CD4-positive, alpha-beta T cell treated with Interleukin-4 for 1 hour (primary cell): ENCODE measurements at regions not wholly inside any gene's neighbourhood (a gene's known extent, or its start where the extent isn't known, plus 50 kb on each side); places are given as distances from the start of the nearest gene placed in this dataset.

Experiments
- DNase-seq, 2 donors: peaks; one replicate each; pipeline ENCODE4 v3.0.0-alpha.2; 2020 to 2022

- DNase-seq: no peak
These were observed 347.3 kb upstream of the CDH7 start for GRCh38 chr18:65403534-65403933.

DNA sequence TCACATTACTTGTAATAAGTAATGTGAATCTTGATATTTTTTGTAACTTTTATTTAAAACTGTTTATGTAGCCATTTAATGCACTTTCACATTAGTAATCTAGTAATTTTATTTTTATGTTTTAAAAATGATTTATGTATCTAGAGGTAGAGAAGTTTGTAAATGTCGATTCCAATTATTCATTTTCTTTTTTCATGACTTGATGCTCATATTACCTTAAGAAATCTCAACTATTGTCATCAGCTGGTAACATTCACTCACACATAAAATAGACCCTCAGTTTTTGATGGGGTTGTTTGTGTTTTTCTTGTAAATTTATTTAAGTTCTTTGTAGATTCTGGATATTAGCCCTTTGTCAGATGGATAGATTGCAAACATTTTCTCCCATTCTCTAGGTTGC lies 351.7 kb upstream of the CDH7 start:
- DNase-seq: no peak

DNA sequence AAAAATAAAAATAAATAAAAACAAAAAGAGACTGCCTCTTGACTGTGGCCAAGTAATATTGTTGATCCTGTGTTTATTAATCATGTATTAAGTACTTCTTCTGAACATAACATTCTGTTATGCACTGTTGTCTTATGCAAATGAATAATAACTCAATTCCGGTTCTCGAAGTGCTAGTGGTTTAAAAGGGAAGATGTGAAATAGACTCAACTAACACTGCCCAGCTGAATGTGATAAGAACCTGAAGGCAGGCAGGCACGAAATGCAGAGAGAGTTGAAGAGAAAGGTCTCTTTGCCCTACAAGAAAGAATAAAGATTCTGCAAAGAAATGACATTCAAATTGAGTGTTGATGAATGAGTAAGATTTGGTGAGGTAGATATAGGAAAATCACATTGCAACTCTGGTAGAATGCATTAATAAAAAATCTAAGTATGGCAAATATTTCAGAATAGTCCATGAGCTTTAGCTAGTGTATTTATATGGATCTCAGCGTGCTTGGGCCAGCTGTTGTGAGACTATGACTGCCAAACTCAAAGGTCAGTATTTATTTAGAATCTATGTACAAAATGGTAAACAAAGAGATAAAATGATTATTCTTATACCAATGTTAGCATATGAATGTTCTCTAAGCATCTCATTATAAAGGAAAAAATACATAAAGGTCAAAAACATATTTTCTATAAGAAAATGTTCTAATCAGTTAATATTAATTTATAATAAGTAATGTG lies 352.3 kb upstream of the CDH7 start:
- no peak for DNase-seq

- no peak for DNase-seq
These were observed 369.8 kb upstream of the CDH7 start for GRCh38 chr18:65380986-65381385.

- DNase-seq: no peak
These were observed 370.2 kb upstream of the CDH7 start for GRCh38 chr18:65380571-65380970.

DNA sequence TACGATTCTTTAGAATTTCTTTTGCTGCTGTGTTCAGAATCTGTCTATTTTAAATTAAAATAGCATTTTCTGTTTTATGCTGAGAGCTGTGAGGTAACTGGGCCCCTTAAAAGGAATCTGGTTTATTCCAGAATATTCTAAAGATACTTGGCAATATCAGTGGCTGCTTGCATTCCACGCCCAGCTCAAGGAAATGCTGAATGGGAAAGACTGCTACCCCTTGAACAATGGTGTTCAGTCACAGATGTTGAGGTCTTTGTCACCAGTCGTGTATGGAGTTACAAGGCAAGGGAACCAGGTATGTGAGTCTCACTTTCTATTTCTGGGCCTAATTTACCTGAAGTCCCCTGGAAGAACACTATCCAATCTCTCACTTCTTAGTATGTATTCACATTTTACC lies 377.9 kb upstream of the CDH7 start:
- no peak for DNase-seq

DNA sequence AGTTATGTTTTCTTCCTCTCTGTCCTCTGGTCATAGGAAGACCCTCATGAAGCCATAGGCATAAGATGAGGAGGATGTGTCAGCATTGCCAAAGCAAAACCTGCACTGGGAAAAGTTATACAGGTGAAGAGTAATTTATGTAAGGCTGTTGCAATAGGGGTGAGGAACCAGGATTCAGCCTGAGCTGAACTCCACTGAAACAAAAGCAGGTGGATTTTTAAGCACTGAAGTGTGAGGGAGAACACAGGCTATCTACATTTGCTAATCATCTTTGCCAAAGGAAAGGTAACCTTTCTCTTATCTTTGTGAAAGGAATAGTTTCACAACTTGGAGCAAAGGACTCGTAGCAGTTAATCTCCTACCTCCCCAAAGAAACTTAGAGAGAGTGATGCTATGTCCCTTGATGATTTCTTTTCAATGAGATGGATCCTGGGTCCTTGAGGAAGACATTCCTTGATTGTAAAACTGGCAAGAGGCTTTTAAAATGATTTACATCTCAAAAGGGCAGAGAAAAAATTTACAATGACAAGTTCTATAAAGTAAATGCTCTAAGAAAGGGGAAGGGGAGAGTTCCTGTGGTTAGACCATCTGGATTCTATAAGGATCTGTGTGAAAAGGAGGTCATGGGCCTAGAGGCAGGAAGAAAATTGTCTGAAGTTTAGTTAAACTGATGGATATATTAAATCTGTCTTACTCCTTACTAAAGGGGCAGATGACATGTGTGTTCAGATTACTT lies 385.4 kb upstream of the CDH7 start:
- DNase-seq: no peak

DNA sequence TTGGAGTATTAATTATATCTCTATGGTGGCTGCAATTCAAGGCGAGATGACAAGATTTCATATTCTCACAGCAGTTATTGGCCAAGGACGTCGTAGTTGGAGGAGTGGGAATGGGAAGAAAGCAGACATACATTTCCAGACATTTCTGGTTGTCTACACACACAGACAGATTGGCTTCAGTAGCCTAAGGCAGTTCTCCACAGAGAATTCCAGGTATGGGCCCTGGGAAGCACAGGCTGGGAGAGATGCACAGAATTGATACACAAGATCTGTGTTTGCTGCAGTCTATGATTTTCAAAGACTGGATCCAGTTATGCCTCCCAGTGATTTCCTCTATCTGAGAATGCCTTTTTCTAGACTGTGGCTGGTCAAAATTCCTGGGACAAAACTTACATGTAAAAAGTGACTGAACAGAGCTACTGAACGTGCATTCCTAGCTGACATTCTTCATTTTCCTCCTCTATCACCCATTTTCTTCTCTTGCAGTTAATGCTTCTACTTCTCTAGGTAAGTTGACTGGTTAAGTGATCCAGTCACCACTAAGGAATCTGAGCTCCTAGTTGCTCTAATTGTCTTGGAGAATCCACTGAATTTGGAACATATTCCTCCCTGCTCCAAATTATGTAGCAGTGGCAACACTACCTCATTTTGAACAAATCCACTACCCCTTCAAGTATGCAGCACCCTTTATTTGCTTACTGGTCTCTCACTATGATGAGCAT lies 386.7 kb upstream of the CDH7 start:
- DNase-seq: no peak

GRCh38 chr18:65363011-65363410 lies 387.8 kb upstream of the CDH7 start:
- no peak for DNase-seq

DNA sequence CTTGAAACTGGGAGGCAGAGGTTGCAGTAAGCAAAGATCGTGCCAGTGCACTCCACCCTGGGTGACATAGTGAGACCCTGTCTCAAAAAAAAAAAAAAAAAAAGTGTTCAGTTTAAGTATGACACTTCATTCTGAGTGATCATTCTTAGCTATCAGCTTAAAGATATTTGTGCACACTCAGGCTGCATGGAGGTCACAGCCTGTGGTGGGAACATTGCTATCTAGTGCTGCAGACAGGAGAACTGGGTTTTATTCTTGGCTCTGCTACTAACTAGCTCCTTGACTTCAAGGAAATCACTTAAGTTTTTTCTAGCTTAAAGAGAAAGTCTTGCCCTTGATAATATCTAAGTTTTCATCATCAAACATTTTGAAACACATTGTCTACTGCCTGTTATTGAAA lies 391.3 kb upstream of the CDH7 start:
- DNase-seq: no peak

- no peak for DNase-seq
These were observed 392.5 kb upstream of the CDH7 start for GRCh38 chr18:65358306-65358705.

DNA sequence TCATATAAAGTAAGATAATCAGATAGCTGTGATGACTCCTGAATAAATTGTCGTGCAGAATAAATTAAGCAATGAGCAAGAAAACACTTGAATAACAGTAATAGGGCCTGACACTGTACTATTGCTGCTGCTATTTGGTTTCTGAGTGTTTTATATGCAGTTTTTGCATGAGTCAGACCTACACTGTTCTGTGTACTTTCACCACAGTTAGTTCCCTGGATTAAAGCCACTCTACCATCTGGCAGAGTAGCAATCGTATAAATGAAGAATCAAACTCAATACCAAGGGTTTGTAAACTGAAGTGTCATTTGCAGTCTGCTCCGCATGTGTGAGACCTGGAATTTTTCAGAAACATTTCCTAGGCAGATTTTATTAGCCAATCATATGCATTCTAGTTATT lies 398.6 kb upstream of the CDH7 start:
- no peak for DNase-seq

DNA sequence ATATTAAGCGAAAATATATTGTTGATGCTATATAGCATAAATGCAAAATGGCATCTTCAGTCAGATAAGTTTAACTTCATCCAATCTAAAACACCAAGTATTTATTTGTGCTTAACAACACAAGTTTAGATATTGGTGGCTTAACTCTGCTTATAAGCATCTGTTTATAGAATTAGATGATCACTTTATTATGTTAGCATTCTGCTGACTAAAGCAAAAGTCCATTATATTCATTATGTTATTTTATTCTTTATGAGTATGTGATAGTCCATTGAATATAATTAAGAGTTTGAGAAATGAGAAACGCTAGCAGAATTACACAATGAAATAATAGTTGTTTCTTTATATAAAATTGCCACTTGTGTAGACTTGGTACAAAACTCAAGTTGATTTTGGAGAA lies 401.2 kb upstream of the CDH7 start:
- DNase-seq: no peak

- no peak for DNase-seq
These were observed 403.4 kb upstream of the CDH7 start for GRCh38 chr18:65347446-65347845.

- DNase-seq: no peak
These were observed 404.7 kb upstream of the CDH7 start for GRCh38 chr18:65346086-65346485.

DNA sequence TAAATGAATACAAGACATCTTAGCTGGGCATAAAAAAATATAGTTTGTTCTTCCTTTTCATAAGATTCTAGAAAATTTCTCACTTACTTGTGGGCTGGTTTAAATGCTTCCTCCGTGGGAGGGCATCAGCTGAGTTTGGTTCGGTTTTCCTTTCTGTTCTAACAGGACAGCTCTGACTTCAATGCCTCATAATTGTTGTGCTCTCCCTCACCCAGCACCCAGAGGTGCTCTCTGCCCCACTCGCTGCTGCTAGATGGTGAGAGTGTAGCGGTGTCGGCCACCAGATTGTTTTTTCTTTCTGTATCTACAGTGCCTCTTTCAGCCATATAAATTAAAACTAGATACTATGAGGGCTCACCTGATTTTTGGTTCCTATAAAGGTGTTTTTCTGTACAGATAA lies 407.2 kb upstream of the CDH7 start:
- DNase-seq: no peak

GRCh38 chr18:65336411-65336810 lies 414.4 kb upstream of the CDH7 start:
- no peak for DNase-seq

DNA sequence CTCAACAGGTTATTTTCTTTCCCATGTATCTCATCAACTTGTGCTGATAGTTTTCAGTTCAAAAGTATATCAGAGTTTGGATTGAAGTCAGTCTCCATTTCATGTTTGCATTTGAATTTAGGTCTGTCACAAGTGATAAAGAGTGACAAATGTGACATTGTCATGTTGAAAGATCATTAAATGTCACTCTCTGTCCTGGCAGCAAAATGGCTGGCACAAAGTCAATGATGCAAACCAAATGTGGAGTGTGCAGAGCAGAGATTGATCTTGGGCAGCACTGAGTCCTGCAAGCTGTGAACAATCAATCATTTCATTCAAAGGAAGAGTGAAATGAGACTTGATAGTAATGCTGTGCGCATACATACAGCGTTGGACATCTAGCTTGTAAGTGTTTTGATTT lies 421.8 kb upstream of the CDH7 start:
- DNase-seq: no peak

DNA sequence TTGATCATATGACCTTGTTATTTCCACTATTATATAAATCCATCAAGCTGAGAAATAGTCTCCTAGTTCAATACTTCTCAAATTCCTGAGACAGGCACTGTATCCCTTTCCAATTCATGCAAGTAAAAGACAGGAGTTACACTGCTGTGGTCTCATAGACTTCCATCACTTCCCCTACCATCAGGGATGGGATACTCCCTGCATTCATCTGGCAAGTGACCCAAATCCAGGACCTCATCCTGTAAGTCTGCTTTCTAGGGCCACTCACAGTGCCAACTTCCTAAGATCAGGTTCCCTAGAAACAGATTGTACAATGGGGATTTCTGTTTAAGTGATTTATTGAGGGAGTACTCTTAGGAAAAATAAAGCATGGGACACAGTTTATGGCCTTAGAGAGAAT lies 424.0 kb upstream of the CDH7 start:
- no peak for DNase-seq

DNA sequence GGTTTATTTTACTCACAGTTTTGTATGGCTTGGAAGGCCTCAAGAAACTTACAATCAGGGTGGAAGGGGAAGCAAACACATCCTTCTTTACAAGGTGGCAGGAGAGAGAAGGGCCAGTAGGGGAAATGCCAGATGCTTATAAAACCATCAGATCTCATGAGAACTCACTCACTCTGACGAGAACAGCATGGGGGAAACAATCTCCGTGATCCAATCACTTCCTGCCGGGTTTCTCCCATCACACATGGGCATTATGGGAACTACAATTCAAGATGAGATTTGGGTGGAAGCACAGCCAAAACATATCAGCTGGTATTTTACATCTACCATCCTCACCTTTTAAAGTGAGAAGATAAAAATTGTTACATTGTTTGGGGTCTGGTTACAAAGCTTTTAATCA lies 427.9 kb upstream of the CDH7 start:
- no peak for DNase-seq

GRCh38 chr18:65298422-65298821 lies 452.4 kb upstream of the CDH7 start:
- no peak for DNase-seq

GRCh38 chr18:65288908-65289307 lies 461.9 kb upstream of the CDH7 start:
- DNase-seq: no peak

- DNase-seq: no peak
These were observed 463.2 kb upstream of the CDH7 start for GRCh38 chr18:65287652-65288051.

- DNase-seq: no peak
These were observed 468.7 kb upstream of the CDH7 start for GRCh38 chr18:65282096-65282495.
